HFF-Myc (cell line): ENCODE measurements at regions not wholly inside any gene's neighbourhood (a gene's known extent, or its start where the extent isn't known, plus 50 kb on each side); places are given as distances from the start of the nearest gene placed in this dataset.
"Not testable (repeated sequence)": the region's sequence is repeated elsewhere in the genome, so short reads cannot be mapped to it uniquely, and the experiment has no call there.

Experiments
- DNase-seq: peaks from one replicate; pipeline ENCODE4 v3.0.0-alpha.2; 2011; ENCODE audit warnings: low read depth; ENCODE audit errors: extremely low read depth
- H3K4me3 ChIP-seq: replicated peaks from 2 replicates; pipeline ENCODE4 v1.5.1; 2011; ENCODE audit warnings: low read depth, mild to moderate bottlenecking, control low read depth, low read length
- CTCF ChIP-seq: IDR thresholded peaks from 2 replicates; pipeline ENCODE4 v1.5.1; 2012; ENCODE audit warnings: mild to moderate bottlenecking, low read depth, low read length, control low read depth; ENCODE audit errors: missing control alignments

GRCh38 chr3:87694678-87695077 lies 364.1 kb downstream of the CGGBP1 start:
- H3K4me3 ChIP-seq, result no peak overlapping the region
- no peak for TF ChIP-seq CTCF
- no peak for DNase-seq

GRCh38 chr3:87691109-87691508 lies 367.7 kb downstream of the CGGBP1 start:
- no peak for TF ChIP-seq CTCF

GRCh38 chr3:87678984-87679660 lies 379.7 kb downstream of the CGGBP1 start:
- DNase-seq, H3K4me3 ChIP-seq: not testable (repeated sequence)

More at GRCh38 chr3:87691109-87691508, 367.7 kb downstream of the CGGBP1 start:
- H3K4me3 ChIP-seq, result no peak overlapping the region
- no peak for DNase-seq

GRCh38 chr3:87674397-87675161 lies 384.2 kb downstream of the CGGBP1 start:
- H3K4me3 ChIP-seq, result no peak overlapping the region
- no peak for TF ChIP-seq CTCF
- DNase-seq, result no peak

GRCh38 chr3:87673132-87673531 lies 385.7 kb downstream of the CGGBP1 start:
- H3K4me3 ChIP-seq, result no peak overlapping the region
- TF ChIP-seq CTCF, result no peak
- DNase-seq, result no peak

GRCh38 chr3:87654184-87654583 lies 377.8 kb upstream of the POU1F1 start:
- TF ChIP-seq CTCF, result no peak
- DNase-seq, result no peak
- no peak overlapping the region for H3K4me3 ChIP-seq

GRCh38 chr3:87653138-87653537 lies 376.8 kb upstream of the POU1F1 start:
- not testable (repeated sequence) for H3K4me3 ChIP-seq, DNase-seq

GRCh38 chr3:87634426-87634825 lies 358.0 kb upstream of the POU1F1 start:
- TF ChIP-seq CTCF, result no peak
- DNase-seq, result no peak
- no peak overlapping the region for H3K4me3 ChIP-seq
